C4-2B (cell line): ENCODE measurements at regions not wholly inside any gene's neighbourhood (a gene's known extent, or its start where the extent isn't known, plus 50 kb on each side); places are given as distances from the start of the nearest gene placed in this dataset.

ENCODE experiments used
- ZFX ChIP-seq: fragments of 450-650 bp; IDR thresholded peaks from 2 replicates; pipeline ENCODE4 v1.6.1; 2017
- TF ChIP-seq, protein P1 (sequence below): fragments of 450-650 bp; conservative IDR thresholded peaks from 2 replicates; pipeline ENCODE4 v1.5.1; 2017; ENCODE audit warnings: mild to moderate bottlenecking

DNA sequence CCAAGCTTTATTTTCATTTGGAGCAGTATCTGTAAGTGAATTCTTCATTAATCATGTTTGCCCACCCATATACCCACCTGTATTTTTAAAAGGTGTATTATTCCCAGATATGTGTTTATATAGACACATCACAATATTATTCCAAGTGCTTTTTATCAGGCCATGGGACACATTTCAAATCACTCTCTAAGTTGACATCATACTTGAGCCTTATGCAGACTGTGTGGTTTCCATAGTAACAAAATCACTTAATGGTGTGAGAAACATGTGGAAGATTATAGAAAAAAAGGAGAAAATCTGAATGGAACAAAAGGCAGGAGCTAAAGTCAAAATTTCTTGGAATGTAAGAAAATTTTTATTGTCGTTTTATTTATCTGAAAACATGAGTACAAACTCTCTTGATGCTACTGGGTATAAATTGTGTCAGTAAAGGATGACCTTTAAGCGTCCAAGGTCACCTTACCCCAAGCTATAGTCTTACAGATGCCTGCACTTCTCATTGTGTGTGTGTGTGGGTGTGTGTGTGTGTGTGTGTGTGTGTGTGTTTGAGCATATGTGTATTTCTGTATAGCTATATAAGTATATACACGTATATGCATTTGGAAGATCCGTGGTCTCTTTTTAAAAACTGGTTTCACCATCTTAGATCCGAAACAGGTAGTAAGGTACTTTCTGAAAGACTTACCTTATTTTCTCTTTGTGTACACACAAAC lies 79.8 kb upstream of the CCN6 start:
- TF ChIP-seq, protein P1, sequence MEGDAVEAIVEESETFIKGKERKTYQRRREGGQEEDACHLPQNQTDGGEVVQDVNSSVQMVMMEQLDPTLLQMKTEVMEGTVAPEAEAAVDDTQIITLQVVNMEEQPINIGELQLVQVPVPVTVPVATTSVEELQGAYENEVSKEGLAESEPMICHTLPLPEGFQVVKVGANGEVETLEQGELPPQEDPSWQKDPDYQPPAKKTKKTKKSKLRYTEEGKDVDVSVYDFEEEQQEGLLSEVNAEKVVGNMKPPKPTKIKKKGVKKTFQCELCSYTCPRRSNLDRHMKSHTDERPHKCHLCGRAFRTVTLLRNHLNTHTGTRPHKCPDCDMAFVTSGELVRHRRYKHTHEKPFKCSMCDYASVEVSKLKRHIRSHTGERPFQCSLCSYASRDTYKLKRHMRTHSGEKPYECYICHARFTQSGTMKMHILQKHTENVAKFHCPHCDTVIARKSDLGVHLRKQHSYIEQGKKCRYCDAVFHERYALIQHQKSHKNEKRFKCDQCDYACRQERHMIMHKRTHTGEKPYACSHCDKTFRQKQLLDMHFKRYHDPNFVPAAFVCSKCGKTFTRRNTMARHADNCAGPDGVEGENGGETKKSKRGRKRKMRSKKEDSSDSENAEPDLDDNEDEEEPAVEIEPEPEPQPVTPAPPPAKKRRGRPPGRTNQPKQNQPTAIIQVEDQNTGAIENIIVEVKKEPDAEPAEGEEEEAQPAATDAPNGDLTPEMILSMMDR, result no peak
- no peak for TF ChIP-seq ZFX
